ENCODE measurements at regions not wholly inside any gene's neighbourhood (a gene's known extent, or its start where the extent isn't known, plus 50 kb on each side); places are given as distances from the start of the nearest gene placed in this dataset.

DNA sequence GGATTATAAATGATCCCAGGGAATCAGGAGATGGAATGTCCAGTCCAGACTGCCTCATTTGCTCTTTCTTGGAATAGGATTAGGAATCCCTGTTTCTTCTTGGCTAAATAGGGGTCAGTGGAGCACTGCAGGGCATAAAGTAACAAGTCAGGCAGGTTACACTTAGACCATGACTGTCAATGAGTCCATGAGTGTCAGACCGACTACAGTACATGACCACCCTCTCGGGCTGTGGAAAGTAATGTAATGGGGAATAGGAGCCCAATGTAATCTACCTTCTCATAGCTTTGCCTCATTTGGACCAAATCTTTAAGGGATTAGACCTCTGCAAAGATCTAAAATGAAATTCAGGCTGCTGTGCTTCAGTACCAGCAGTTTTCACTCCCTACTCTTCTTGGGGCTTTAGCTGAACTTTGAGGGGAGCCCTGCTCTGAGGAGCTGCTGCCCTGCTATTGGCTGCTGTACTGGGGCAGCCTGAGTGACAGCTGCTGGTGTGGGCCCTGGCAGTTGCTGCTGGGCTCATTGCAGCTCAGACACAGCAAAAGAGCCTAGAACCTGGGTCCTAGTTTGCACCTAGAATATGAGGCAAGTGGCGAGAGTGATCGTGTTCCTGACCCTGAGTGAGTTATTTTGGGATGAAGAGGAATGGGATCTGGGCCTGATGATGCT is 62.2 kb upstream of the OR4E1 start:
- no peak for DNase-seq (ENCODE audit: low read depth)

GRCh38 chr14:21735200-21735599 is 61.6 kb upstream of the OR4E1 start:
- no peak for DNase-seq (ENCODE audit: low read depth)

DNA sequence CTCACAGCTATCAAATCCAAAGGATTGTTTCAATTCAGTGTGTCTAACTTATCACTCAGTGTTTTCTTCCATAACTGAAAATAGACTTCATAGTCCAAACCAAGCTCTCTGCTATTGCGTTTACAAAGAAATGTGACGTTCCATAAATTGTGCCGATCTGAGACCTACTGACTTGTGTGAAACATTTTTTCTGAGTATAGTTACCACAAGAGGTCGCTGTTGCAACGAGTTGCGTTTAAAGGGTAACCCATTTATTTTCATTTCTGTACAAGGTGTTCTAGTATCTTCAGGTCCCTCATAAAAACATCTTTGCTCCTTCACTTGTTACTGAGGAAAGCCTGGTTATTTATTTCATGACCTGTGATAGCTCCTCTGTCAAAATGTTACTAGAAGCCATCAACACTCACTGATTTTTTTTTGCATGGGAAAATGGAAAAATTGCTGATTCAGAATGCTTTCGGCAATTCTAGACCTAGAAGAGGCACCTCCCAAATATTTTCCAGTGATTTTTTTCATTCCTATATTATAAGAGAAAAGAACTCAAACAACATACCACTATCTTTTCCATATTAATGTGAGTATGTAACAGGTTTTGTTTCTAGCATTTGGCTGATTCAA is 60.9 kb upstream of the OR4E1 start:
- DNase-seq (ENCODE audit: low read depth), result peak; percentile 13

GRCh38 chr14:21729703-21730233 is 56.1 kb upstream of the OR4E1 start:
- no peak for DNase-seq (ENCODE audit: low read depth)

DNA sequence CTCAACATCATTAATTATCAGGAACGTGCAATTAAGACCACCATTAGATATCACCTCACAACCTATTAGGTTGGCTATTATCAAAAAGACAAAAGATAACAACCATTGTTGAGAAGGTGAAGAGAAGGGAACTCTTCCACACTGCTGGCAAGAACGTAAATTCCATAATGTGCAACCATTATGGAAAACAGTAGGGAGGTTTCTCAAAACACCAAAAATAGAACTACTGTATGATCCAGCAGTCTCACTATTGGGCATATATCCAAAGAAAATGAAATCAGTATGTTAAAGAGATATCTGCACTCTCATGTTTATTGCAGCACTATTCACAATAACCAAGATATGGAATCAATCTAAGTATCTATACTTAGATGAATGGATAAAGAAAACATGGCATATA is 51.6 kb upstream of the OR4E1 start:
- DNase-seq (ENCODE audit: low read depth), result no peak

DNA sequence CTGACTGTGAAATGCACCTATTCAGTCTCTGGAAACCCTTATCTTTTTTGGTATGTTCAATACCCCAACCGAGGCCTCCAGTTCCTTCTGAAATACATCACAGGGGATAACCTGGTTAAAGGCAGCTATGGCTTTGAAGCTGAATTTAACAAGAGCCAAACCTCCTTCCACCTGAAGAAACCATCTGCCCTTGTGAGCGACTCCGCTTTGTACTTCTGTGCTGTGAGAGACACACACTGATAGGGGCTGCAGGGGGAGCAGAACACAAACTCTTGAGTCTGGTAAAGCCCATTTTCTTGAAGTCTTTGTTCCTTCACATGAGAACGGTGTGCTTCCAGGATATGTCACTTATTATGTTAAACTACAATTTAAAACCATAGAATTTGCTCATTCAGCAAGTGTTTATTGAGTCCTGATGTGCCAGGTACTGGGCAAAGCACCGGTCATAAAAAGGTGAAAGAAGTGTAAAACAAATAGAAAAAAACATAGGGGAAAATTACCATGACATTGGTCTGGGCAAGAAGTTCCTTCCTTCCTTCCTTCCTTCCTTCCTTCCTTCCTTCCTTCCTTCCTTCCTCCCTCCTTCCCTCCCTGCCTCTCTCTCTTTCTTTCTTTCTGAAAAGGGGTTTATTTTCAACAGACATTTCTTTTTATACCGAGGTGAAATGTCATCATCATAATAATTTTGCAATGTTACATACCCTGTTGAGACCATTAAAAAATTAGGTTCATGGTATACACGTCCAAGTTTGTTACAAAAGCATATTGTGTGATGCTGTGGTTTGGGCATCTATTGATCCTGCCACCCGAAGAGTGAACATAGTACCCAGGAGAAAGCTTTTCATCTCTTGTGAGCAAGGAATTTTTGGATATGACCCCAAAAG is 50.7 kb upstream of the OR4E1 start:
- no peak for DNase-seq (ENCODE audit: low read depth)

- peak; percentile 24 for DNase-seq (ENCODE audit: low read depth)
Observed at GRCh38 chr14:21723431-21724045, 49.9 kb upstream of the OR4E1 start.

All from T follicular helper cell (primary cell).